ENCODE measurements at regions not wholly inside any gene's neighbourhood (a gene's known extent, or its start where the extent isn't known, plus 50 kb on each side); places are given as distances from the start of the nearest gene placed in this dataset.
"Not testable (repeated sequence)": the region's sequence is repeated elsewhere in the genome, so short reads cannot be mapped to it uniquely, and the experiment has no call there.

DNA sequence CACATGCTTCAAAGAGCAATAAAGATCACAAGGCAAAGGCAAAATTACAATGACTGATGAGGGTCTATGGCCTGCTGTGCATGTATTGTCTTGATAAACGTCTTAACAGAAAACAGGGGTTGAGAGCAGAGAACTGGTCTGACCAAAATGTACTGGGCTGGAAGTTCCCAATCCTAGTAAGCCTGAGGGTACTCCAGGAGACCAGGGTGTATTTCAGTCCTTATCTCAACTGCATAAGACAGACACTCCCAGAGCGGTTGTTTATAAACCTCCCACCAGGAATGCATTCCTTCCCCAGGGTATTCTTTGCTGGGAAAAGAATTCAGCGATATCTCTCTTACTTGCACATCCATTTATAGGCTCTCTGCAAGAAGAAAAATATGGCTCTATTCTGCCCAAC is 521.8 kb upstream of the GNPDA2 start:
- DNase-seq (ENCODE audit: low read depth in 2 of 2): not testable (repeated sequence)

DNA sequence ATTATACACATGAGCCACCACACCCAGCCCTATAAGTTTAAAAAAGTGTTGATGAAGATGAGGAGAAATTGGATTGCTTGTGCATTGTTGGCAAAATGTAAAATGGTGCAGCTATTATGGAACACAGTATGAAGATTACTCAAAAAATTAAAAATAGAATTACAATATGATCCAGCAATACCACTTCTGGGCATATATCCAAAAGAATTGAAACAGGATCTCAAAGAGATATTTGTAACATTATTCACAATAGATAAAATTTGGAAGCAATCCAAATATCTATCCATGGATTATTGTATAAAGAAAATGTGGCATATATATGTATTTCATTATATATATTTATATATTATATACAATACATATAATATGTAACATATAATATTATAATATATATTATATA is 515.6 kb upstream of the GNPDA2 start:
- no peak for DNase-seq (ENCODE audit: low read depth in 2 of 2)

DNA sequence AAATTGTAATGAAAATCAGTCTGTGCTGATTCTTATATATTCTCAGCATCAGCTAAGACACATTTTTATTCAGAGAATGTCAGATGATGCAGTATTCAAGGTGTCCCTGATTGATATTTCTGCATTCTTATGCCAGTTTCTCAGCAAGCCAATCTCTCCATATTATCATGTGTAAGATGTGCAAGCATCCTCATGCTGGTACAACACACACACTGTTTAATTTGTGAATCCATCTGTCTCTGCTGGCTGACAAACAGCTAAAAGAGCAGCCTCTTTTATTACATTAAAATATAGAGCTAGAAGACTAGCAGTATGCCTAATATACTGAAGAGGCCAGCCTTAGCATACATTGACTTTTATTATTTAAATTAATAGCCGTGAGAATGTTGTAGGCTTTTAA is 502.9 kb upstream of the GNPDA2 start:
- DNase-seq (ENCODE audit: low read depth in 2 of 2): no peak

DNA sequence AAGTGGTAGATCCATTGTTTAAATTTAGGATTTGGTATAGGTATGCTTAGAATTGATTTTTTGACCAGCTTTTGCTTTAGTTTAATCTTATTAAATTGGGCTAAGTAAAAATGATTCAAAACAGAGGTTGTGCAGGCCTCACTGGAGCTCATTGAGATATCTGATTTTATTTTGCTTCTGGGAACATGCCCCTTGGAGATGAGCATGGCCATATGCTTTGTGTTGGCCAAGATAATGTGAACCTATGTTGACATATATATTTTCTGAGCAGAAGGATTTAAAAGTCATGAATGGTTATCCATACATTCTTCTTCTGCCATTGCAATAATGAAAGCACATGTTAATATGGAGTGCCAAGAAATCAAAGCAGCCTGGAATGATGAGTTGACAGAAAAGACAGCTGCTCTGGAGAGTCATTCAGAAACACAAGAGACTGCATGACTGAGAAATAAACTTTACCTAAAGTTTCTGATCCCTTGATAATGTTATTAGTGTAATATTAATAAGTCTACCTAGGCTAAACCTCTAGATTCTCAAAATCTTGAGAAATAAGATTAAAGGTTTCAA is 489.7 kb upstream of the GNPDA2 start:
- DNase-seq (ENCODE audit: low read depth in 2 of 2): no peak

DNA sequence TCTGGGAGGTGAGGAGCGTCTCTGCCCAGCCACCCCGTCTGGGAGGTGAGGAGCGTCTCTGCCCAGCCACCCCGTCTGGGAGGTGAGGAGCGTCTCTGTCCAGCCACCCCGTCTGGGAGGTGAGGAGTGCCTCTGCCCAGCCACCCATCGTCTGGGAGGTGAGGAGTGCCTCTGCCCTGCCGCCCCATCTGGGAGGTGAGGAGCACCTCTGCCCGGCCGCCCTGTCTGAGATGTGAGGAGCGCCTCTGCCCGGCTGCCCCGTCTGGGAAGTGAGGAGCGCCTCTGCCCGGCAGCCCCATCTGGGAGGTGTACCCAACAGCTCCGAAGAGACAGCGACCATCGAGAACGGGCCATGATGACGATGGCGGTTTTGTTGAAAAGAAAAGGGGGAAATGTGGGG is 482.1 kb upstream of the GNPDA2 start:
- not testable (repeated sequence) for DNase-seq (ENCODE audit: low read depth in 2 of 2)

DNA sequence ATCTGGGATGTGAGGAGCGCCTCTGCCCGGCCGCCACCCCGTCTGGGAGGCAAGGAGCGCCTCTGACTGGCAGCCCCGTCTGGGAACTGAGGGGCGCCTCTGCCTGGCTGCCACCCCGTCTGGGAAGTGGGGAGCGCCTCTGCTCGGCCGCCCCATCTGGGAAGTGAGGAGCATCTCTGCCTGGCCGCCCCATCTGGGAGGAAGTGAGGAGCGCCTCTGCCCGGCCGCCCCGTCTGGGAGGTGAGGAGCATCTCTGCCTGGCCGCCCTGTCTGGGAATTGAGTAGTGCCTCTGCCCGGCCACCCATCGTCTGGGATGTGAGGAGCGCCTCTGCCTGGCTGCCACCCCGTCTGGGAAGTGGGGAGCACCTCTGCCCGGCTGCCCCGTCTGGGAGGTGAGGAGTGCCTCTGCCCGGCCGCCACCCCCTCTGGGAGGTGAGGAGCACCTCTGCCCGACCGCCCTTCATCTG is 481.5 kb upstream of the GNPDA2 start:
- DNase-seq (ENCODE audit: low read depth in 2 of 2): not testable (repeated sequence)

DNA sequence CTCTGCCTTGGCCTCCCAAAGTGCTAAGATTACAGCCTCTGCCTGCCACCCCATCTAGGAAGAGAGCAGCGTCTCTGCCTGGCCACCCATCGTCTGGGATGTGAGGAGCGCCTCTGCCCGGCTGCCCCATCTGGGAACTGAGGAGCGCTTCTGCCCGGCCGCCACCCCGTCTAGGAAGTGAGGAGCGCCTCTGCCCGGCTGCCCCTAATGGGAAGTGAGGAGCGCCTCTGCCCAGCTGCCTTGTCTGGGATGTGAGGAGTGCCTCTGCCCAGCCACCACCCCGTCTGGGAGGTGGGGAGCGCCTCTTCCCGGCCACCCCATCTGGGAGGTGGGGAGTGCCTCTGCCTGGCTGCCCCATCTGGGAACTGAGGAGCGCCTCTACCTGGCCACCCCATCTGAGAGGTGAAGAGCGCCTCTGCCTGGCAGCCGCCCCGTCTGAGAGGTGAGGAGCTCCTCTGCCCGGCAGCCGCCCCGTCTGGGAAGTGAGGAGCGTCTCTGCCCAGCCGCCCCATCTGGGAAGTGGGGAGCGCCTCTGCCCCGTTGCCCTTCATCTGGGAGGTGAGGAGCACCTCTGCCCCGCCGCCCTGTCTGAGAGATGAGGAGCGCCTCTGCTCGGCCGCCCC is 481.0 kb upstream of the GNPDA2 start:
- DNase-seq (ENCODE audit: low read depth in 2 of 2): not testable (repeated sequence)

DNA sequence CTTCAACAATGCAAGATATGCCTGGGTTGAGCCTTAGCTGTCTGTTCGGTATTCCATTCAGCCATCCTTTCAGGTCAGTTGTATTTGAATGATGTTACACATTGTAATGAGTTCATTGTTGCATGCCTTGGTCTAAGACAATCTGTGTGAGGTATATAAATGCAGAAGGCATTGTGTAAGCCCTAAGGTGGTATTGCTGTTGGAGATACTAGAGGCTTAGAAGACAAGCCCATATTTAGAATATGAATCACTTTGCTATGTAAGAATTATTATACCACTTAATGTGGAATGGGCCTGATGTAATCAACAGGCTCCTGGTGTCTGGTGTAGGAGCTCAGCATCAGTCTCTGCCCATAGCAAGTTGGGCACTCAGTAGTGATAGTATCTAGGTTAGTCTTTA is 473.4 kb upstream of the GNPDA2 start:
- no peak for DNase-seq (ENCODE audit: low read depth in 2 of 2)

DNA sequence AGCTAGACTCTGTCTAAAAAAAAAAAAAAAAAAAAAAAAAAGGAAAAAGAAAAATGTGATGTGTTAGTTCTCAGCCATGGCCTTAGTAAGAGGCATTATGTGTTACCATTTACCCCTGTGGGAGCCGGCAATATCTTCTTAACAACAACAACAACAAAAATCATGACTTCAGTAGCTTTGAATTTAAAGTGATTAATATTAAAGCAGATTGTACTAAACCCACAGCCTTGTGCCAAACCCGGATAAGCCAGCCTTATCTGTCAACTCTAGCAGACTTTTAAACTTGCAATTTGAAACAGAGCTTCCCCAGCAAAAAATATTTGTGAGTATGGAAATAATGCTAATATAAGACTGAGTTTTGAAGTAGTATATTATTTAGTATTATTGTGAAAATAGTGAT is 462.1 kb upstream of the GNPDA2 start:
- no peak for DNase-seq (ENCODE audit: low read depth in 2 of 2)

DNA sequence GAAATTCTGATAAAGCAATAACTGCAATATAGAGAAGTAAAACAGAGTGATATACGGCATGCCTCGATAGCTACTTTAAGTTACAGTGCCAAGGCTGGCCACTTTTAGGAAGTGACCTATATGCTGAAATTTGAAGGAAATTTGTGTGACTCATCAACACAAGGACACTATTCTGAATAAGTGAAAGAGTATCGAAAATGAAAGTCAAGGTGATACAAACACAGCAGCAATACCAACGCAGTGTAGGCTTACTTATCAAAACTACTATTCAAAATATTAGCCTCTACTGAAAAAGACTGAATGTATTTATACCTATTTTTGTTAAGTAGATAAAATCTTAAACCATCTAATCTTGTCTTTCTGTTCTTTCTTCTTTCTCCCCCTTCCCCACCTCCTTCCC is 459.9 kb upstream of the GNPDA2 start:
- DNase-seq (ENCODE audit: low read depth in 2 of 2): no peak

DNA sequence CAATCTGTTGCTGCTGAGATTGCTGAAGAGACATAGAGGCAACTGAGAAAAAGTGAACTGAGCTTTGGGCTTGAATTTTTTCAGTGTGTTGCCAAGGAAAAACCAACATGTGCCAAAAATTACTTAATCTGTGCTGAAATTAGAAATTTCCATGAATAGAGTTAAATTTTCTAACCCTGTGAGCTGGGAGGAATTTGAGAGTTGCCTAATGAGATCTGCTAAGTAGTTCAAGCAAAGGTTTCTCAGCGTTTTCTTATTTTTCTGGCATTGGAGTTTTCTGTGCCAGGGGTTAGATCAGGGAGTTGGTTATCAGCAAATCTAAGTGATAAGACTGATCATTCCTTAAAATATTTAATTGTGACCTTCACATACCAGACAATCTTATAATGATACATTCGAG is 457.5 kb upstream of the GNPDA2 start:
- DNase-seq (ENCODE audit: low read depth in 2 of 2): no peak

DNA sequence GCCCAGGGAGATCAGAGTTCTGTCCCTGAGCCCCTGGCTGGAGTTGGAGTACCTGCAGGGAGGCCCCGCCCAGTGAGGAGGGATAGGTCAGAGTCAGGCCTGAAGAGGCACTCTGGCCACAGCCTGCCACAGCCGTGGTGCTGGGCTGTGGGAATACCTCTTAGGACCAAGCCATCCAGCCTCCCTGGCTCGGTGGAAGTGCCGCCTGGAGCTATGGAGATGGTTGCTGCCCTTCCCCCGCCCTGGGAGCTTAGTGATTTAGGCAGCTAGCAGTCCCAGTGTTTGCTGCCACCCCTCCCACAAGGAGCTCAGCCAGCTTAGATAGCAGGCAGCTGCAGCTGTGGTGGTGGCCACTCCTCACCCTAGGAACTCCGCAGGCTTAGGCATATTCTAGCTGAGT is 446.3 kb upstream of the GNPDA2 start:
- no peak for DNase-seq (ENCODE audit: low read depth in 2 of 2)

DNA sequence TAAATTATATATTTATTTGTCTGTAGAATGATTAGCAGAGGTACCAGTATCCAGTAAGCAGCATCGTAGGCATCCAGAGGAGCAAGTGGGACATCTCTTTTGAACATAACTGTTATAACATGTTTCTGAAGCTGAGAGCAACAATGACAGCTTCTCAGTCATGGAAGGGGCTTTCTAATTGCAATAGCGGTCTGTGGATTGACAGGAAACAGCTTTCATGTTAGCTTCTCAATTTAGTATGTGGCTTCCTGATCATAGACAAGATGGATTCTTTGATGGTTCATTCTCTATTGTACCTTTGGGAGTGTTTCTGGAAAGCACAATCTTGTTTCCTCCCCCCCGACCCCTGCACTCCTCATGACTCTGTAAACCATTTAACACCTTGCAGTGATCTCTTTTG is 434.6 kb upstream of the GNPDA2 start:
- no peak for DNase-seq (ENCODE audit: low read depth in 2 of 2)

DNA sequence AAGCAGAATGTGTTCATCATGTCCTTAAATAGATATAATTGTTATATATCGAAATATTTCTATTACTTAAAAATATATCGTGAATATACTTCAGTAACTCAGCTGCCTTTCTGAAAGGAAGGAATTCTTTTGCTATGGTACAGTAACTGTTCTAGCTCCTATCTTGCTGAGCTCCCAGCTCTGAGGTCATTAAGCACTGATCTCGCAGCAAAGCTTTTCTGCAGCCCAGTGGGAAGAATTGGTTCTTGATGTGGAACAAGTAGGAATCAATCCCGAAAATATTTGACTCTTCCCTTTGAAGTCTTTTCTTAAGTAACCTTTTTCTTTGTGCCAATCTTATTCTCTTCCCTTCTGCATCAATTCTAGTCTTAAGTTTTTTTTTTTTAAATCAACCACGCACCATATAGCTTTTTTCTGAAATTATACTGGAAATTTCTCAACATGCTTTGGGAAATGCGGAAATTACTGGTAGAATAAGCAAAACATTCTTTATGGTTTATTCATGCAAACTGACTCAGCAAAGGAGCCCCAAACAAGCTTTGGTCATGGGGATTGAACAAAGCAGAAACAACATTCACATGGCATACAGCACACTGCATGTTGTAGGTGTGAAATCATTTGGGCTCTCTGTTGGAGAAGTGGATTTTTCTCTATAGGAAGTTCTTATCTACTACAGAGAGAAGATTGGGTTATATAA is 428.9 kb upstream of the GNPDA2 start:
- no peak for DNase-seq (ENCODE audit: low read depth in 2 of 2)

DNA sequence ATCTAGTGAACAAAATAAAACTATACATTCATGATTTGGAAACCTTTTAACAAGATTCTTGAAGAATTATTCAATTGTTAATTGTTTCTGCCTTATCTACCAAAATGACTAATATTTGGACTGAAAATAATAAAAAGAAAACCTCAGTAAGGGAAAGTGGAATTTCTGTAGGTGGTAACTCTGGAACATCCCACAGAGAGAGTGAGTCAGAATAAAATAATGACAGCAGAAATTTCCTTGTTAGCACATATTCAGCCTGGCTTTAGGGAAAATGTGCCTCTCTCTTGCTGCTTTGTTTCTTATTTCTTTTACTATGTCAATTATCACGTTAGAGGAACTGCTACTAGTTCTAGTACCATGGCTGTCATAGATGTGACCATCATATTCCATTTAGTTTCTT is 421.5 kb upstream of the GNPDA2 start:
- DNase-seq (ENCODE audit: low read depth in 2 of 2): no peak

DNA sequence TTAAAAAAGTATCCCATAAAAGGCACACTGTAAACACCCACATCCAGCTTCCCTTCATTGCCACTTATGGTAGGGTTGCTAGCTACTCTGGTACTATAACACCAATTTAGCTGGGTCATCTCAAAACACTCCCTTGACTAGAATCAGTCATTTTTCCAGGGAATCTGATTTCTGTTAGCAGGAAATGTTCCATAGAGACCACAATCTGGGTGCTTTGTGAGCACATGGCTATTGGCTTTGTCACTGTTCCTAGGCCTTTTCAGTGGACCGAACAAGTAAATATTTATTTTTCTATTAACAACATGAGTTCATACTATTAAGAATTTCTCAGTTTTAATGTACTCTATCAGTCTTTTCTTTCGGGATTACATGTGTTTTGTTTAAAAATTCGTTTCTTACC is 404.7 kb upstream of the GNPDA2 start:
- DNase-seq (ENCODE audit: low read depth in 2 of 2): no peak

DNA sequence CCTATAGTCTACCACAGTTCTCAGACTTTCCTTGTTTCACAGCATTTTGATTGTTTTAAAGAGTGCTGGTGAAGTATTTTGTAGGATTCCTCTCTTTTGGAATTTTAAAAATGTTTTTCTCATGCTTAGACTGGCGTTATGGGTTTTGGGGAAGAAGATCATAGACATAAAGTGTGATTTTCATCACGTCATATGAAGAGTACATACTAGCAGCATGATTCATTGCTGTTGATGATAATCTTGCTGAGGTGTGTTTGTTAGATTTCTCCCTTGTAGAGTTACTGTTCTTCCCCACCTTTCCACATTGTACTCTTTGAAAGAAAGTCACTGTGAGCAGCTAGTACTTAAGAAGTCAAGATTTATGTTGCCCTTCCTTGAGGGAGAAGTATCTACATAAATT is 396.1 kb upstream of the GNPDA2 start:
- DNase-seq (ENCODE audit: low read depth in 2 of 2): no peak

DNA sequence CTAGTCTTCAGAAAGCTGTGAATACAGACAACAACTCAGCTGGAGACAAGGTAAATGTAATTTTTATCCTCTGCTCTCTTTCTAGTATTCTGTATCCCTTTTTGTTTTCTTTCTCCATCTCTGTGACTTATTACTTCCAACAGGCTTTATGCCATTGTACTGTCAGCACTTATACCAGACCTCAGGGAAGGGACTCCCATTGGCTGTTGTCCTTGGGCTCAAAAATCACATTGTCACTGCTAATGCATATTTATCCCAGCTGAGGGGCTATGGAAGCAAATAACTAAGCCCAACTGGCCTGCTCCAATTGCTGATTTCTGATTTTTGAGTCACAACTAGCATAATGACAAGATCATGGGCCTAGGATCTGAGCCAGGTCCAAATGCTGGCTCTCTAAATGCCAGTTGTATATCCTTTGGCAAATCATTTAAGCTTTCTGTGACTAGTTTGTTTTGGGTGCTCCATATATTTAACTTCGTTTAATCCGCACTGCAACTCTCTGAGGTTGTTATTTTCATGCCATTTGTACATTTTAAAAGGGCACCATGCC is 395.1 kb upstream of the GNPDA2 start:
- no peak for DNase-seq (ENCODE audit: low read depth in 2 of 2)

DNA sequence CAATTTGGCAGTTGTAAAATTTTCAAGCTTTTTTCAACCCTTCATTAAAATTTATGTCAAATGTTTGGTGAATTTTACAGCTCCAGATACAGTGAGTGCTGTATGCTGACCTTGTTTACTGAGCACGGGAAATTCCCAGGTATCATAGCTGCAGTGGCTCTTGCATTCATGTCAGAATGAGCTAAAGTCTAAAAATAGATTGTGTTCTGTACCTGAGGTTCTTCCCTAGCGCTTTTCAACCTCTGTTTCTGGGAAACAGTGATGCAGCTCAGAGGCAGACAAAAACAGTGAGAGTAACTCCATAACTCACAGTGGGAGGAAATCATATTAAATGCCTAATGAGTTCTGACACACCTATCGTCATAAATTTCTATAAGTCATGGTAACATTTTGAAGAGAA is 393.8 kb upstream of the GNPDA2 start:
- DNase-seq (ENCODE audit: low read depth in 2 of 2): no peak

DNA sequence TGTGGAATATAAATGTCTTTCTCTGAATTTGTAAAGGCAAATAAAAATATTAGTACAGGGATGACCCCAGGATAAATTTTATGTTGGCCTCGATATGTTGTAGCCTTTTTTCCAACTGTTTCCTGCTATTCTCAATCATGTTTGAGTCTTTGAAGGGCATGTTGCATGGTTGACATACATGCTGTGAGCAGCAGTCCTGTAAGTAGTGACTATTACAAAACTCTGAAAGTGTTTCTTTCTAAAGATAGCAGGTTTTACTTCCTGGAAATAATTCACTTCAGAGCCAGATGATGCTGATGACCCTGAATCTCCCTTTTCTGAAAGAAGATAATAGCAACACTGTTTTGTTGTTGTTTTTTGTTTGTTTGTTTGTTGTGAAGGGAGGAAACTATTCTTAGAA is 393.0 kb upstream of the GNPDA2 start:
- DNase-seq (ENCODE audit: low read depth in 2 of 2): no peak

DNA sequence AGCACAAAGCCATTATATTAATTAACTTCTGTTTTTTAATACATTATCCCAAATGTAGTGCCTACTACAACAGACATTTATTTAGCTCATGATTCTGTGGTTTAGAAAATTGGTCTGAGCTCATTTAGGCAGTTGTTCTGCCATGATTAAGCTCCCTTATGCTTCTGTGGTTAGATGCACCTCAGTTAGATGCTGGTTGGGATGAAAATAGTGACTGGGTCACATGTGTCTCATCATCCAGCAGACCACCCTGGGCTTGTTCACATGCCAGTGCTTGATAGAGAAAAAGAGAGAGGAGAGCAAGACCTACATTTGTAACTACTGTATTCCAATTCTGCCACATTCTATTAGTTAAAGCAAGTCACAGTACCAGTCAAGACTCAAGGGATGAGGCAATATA is 376.4 kb upstream of the GNPDA2 start:
- DNase-seq (ENCODE audit: low read depth in 2 of 2): no peak

DNA sequence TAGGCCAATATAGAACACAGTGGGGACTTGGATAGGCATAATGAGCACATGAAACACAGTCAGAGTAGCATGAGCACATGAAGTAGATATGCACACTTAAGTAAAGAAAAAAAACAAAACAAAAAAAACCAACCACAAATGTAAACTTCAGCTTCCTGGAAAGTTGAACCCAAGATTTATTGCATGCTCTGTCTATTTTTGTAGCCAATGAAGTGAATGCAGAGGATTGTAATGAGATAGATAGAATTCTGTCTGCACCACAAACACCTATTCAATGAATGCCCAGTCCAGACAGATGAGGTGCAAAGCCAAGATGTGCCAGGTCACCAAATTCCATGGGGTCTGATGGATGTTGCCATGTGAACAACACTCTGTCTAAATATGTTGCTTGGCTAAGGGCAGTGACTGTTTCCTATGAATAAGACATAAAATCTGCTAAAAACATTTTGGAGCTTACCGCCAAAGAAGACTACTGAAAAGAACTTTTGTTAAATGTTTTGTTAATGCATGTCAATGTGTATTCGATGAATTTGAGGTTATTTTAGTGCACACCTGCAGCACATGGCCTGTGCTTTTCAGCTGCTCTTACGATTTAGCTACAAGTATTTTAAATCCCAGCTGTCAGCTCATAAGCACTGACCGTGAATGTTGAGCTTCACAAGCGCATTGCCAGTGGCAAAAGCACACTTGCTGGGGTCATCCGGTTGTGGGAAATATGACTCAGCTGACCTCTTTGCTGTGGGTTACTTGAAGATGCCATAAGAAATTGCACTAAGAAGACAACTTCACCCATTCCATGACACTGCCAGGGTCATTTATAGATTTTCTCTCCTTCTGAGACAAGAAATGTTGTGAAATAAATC is 374.8 kb upstream of the GNPDA2 start:
- DNase-seq (ENCODE audit: low read depth in 2 of 2): no peak
